SK-N-SH (cell line): ENCODE measurements at regions not wholly inside any gene's neighbourhood (a gene's known extent, or its start where the extent isn't known, plus 50 kb on each side); places are given as distances from the start of the nearest gene placed in this dataset.

ENCODE experiments used
- CTCF ChIA-PET: fragments of 300-600, 350-600 bp; formaldehyde crosslinking; extraction: SDS; loops from one replicate; lab custom pipeline; 2021; lab: Yijun Ruan, JAX
- POLR2A ChIA-PET: fragments of 350-600 bp; sonication (Branson Sonifier 250); formaldehyde crosslinking; extraction: SDS; loops from one replicate; lab custom pipeline; 2020; ENCODE audit warnings: antibody characterized with exemption, inconsistent platforms; lab: Yijun Ruan, JAX
- DNase-seq: peaks from one replicate; pipeline ENCODE4 v3.0.0; 2012
- H2AFZ ChIP-seq: fragments of 200-600 bp; sonication (generic); 2 replicates; pipeline ENCODE4 v1.8.1; 2016; ENCODE audit warnings: antibody characterized with exemption, mild to moderate bottlenecking, low read depth
- H3F3A ChIP-seq: fragments of 200-600 bp; sonication (generic); replicated peaks from 2 replicates; pipeline ENCODE3; 2016; ENCODE audit warnings: antibody characterized with exemption, mild to moderate bottlenecking; ENCODE audit not compliant: insufficient read depth
- H3K27ac ChIP-seq, 2 experiments: fragments of 200-500 bp in 1 of 2; fragments of 200-600 bp in 1 of 2; sonication (Bioruptor generic) in 1 of 2; sonication (generic), shearing (Covaris generic) in 1 of 2; 2 replicates each; pipeline versions ENCODE4 v1.5.1 to v1.6.1; 2014 to 2016; ENCODE audit warnings: low read depth in 2 of 2, inconsistent platforms in 1 of 2, low read length in 1 of 2, mild to moderate bottlenecking in 1 of 2, mixed read lengths in 1 of 2
- H3K27me3 ChIP-seq: fragments of 200-600 bp; sonication (generic), shearing (Covaris generic); 2 replicates; pipeline ENCODE4 v1.6.1; 2016; ENCODE audit warnings: mixed run types; ENCODE audit not compliant: insufficient read depth
- H3K36me3 ChIP-seq, 2 experiments: fragments of 200-500 bp in 1 of 2; fragments of 200-600 bp in 1 of 2; sonication (Bioruptor generic) in 1 of 2; sonication (generic) in 1 of 2; replicated peaks in 1 of 2; 2 replicates each; pipeline versions ENCODE3 to v1.5.1; 2014 to 2016; ENCODE audit warnings: low read length in 1 of 2, mild to moderate bottlenecking in 1 of 2; ENCODE audit not compliant: insufficient read depth in 2 of 2, control insufficient read depth in 1 of 2
- H3K4me1 ChIP-seq, 2 experiments: fragments of 200-500 bp in 1 of 2; fragments of 200-600 bp in 1 of 2; sonication (Bioruptor generic) in 1 of 2; sonication (generic), shearing (Covaris generic) in 1 of 2; 2 replicates each; pipeline versions ENCODE4 v1.5.1 to v1.6.1; 2014 to 2016; ENCODE audit warnings: low read depth in 1 of 2, low read length in 1 of 2, mixed run types in 1 of 2; ENCODE audit not compliant: insufficient read depth in 2 of 2, control insufficient read depth in 1 of 2
- H3K4me2 ChIP-seq: fragments of 200-600 bp; sonication (generic), shearing (Covaris generic); 2 replicates; pipeline ENCODE4 v1.6.1; 2017; ENCODE audit warnings: mixed run types
- H3K4me3 ChIP-seq, 2 experiments: fragments of 200-500 bp in 1 of 2; fragments of 200-600 bp in 1 of 2; sonication (Bioruptor generic) in 1 of 2; sonication (generic), shearing (Covaris generic) in 1 of 2; 2 replicates each; pipeline versions ENCODE4 v1.5.1 to v1.8.1; 2014 to 2016; ENCODE audit warnings: low read depth in 2 of 2, inconsistent platforms in 1 of 2, low read length in 1 of 2, mild to moderate bottlenecking in 1 of 2, mixed read lengths in 1 of 2, moderate library complexity in 1 of 2
- H3K79me2 ChIP-seq: fragments of 200-600 bp; sonication (generic); 2 replicates; pipeline ENCODE4 v1.8.1; 2017; ENCODE audit warnings: mild to moderate bottlenecking; ENCODE audit not compliant: insufficient read depth
- H3K9ac ChIP-seq: fragments of 200-600 bp; sonication (generic); 2 replicates; pipeline ENCODE4 v1.6.1; 2017; ENCODE audit warnings: mixed run types
- H3K9me2 ChIP-seq: fragments of 200-600 bp; sonication (generic); 2 replicates; pipeline ENCODE4 v1.6.1; 2017; ENCODE audit warnings: mixed run types
- H3K9me3 ChIP-seq: fragments of 200-600 bp; sonication (generic); 2 replicates; pipeline ENCODE4 v1.6.1; 2017; ENCODE audit warnings: mixed run types, mild to moderate bottlenecking, moderate library complexity
- H4K20me1 ChIP-seq: fragments of 200-600 bp; sonication (generic); 2 replicates; pipeline ENCODE4 v1.6.1; 2017; ENCODE audit warnings: mild to moderate bottlenecking, mixed run types; ENCODE audit not compliant: insufficient read depth
- CHD2 ChIP-seq: fragments of 150-350 bp; IDR thresholded peaks from 2 replicates; pipeline ENCODE4 v1.6.1; 2018; ENCODE audit warnings: low read length; ENCODE audit not compliant: partially characterized antibody
- ELF1 ChIP-seq: IDR thresholded peaks from 2 replicates; pipeline ENCODE4 v1.4.0; 2012
- EP300 ChIP-seq, 2 experiments: IDR thresholded peaks; 2 replicates each; pipeline versions ENCODE4 v1.4.0 to v1.6.1; 2012; ENCODE audit warnings: borderline replicate concordance in 1 of 2, low read depth in 1 of 2, low read length in 1 of 2
- FOSL2 ChIP-seq: IDR thresholded peaks from 2 replicates; pipeline ENCODE4 v1.4.0; 2012; ENCODE audit warnings: low read depth, mild to moderate bottlenecking, moderate library complexity, borderline replicate concordance
- FOXJ3 ChIP-seq: sonication (generic); formaldehyde crosslinking; IDR thresholded peaks from 2 replicates; pipeline ENCODE4 v1.5.1; 2020; ENCODE audit warnings: mild to moderate bottlenecking, missing genetic modification reagents
- FOXM1 ChIP-seq: IDR thresholded peaks from 2 replicates; pipeline ENCODE4 v1.4.0; 2012; ENCODE audit warnings: low read depth, mild to moderate bottlenecking
- GATA2 ChIP-seq: sonication (generic); formaldehyde crosslinking; IDR thresholded peaks from 2 replicates; pipeline ENCODE4 v1.5.0; 2020; ENCODE audit warnings: mild to moderate bottlenecking, missing genetic modification reagents
- JUND ChIP-seq: IDR thresholded peaks from 2 replicates; pipeline ENCODE4 v1.4.0; 2012
- MEF2A ChIP-seq: IDR thresholded peaks from 2 replicates; pipeline ENCODE4 v1.4.0; 2012; ENCODE audit warnings: low read depth, borderline replicate concordance
- MXI1 ChIP-seq: IDR thresholded peaks from 2 replicates; pipeline ENCODE4 v1.6.1; 2012; ENCODE audit warnings: mild to moderate bottlenecking, low read depth, low read length, improper control_type of control experiment
- POLR2AphosphoS5 ChIP-seq: IDR thresholded peaks from 2 replicates; pipeline ENCODE4 v1.6.1; 2012; ENCODE audit warnings: low read depth, low read length
- RFX5 ChIP-seq: IDR thresholded peaks from 2 replicates; pipeline ENCODE4 v1.6.1; 2012; ENCODE audit warnings: mild to moderate bottlenecking, improper control_type of control experiment, low read length
- SMC3 ChIP-seq: IDR thresholded peaks from 2 replicates; pipeline ENCODE4 v1.6.1; 2012; ENCODE audit warnings: low read depth, low read length, improper control_type of control experiment
- TCF12 ChIP-seq: IDR thresholded peaks from 2 replicates; pipeline ENCODE4 v1.4.0; 2012
- WGBS: methylation state at CpG from one replicate; pipeline ENCODE4 v1.1.6; 2017; ENCODE audit warnings: low lambda C conversion rate; 5-methylcytosine and 5-hydroxymethylcytosine counted together
- TF ChIP-seq, protein P1 (sequence below): IDR thresholded peaks from 2 replicates; pipeline ENCODE4 v1.6.1; 2012; ENCODE audit warnings: mild to moderate bottlenecking, low read depth, low read length, moderate library complexity
- TF ChIP-seq, protein P2 (sequence below): IDR thresholded peaks from 2 replicates; pipeline ENCODE4 v1.4.0; 2012; ENCODE audit warnings: low read depth
- TF ChIP-seq, protein P3 (sequence below): IDR thresholded peaks from 2 replicates; pipeline ENCODE4 v1.4.0; 2012; ENCODE audit warnings: low read depth, borderline replicate concordance
- TF ChIP-seq, protein P4 (sequence below): IDR thresholded peaks from 2 replicates; pipeline ENCODE4; 2012

DNA sequence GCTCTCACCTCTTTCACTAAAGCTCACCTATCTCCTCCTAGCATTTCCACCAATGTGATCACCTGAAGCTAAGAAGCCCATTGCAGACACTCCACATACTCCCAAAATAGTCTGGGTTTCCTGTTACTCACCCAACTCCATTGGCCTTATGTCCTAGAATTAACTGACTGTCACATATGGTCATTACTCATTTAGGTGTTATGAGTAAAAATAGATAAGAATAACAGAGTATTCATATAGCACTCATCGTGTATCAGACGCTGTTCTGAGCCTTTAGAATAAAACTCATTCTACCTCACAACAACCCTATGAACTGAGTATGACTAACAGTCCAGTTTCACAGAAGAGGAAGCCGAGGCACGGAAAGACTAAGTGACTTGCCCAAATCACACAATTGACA is 174.2 kb upstream of the NPVF start:
- Histone ChIP-seq H3K9me3 (no peaks in the 10 kb centered on the region), H3K79me2 (no peaks in the 10 kb centered on the region), H4K20me1 (no peaks in the 10 kb centered on the region), H3K4me3 (no peak overlapping the region), H3K36me3 (no peaks in the 10 kb centered on the region), H3K27me3 (no peaks in the 10 kb centered on the region), H3K9me2 (no peaks in the 10 kb centered on the region), H3K4me2 (no peak overlapping the region), H2AFZ (no peak overlapping the region), H3K4me1 (peaks cover 0 to 9% of the 10 kb centered on the region in 2 experiments; a peak in 2 of 4 replicates), H3K9ac (no peak overlapping the region), H3F3A (no peaks in the 10 kb centered on the region), H3K27ac (no peak overlapping the region)
- POLR2A ChIA-PET, result no interaction called here
- 47% methylated on average over 4 of the region's 4 CpGs for WGBS
- CTCF ChIA-PET, result interaction anchor here (0.7 to 25.0 kb wide), 6 partner anchors 11 to 452 kb away, joined by 3 to 766 read pairs (median 6); no protein-coding TSS in a partner anchor
- DNase-seq, result no peak
- TF ChIP-seq MEF2A (no peak), FOXM1 (no peak), JUND (no peak), FOSL2 (no peak)
- TF ChIP-seq, protein P1, sequence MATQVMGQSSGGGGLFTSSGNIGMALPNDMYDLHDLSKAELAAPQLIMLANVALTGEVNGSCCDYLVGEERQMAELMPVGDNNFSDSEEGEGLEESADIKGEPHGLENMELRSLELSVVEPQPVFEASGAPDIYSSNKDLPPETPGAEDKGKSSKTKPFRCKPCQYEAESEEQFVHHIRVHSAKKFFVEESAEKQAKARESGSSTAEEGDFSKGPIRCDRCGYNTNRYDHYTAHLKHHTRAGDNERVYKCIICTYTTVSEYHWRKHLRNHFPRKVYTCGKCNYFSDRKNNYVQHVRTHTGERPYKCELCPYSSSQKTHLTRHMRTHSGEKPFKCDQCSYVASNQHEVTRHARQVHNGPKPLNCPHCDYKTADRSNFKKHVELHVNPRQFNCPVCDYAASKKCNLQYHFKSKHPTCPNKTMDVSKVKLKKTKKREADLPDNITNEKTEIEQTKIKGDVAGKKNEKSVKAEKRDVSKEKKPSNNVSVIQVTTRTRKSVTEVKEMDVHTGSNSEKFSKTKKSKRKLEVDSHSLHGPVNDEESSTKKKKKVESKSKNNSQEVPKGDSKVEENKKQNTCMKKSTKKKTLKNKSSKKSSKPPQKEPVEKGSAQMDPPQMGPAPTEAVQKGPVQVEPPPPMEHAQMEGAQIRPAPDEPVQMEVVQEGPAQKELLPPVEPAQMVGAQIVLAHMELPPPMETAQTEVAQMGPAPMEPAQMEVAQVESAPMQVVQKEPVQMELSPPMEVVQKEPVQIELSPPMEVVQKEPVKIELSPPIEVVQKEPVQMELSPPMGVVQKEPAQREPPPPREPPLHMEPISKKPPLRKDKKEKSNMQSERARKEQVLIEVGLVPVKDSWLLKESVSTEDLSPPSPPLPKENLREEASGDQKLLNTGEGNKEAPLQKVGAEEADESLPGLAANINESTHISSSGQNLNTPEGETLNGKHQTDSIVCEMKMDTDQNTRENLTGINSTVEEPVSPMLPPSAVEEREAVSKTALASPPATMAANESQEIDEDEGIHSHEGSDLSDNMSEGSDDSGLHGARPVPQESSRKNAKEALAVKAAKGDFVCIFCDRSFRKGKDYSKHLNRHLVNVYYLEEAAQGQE, result no peak
- TF ChIP-seq, protein P2, sequence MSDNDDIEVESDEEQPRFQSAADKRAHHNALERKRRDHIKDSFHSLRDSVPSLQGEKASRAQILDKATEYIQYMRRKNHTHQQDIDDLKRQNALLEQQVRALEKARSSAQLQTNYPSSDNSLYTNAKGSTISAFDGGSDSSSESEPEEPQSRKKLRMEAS, result no peak

DNA sequence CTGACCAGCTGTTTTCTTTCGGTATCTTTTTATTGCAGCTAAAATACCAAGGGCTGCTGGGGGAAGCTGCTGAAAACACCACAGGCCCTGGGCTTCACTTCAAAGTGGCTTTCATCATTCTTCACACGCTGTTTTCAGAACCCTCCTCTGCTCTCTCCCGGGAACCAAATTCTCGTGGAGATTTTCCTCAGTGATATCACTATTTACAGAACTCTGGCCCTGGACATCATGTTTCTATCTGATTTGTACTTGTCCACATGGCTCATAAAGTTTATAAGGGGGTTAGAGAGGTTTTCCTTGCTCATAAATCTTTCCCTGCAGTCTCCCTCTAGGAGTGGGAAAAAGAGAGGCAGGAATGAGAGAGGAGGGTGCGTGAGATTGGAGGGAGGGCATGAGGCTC is 177.4 kb upstream of the NPVF start:
- no peak for DNase-seq
- POLR2A ChIA-PET, result no interaction called here
- 30% methylated on average over 5 of the region's 5 CpGs for WGBS
- H2AFZ ChIP-seq, result no peak overlapping the region
- no peaks in the 10 kb centered on the region for H4K20me1 ChIP-seq
- no peaks in the 10 kb centered on the region for H3K27me3 ChIP-seq
- H3K4me2 ChIP-seq, result no peak overlapping the region
- H3K36me3 ChIP-seq, result no peaks in the 10 kb centered on the region
- no peaks in the 10 kb centered on the region for H3K9me3 ChIP-seq
- no peaks in the 10 kb centered on the region for H3K9me2 ChIP-seq
- no peaks in the 10 kb centered on the region; a peak in 1 of 4 replicates for H3K4me1 ChIP-seq
- no peak overlapping the region for H3K27ac ChIP-seq
- no peaks in the 10 kb centered on the region for H3K79me2 ChIP-seq
- no peak overlapping the region for H3K9ac ChIP-seq
- no peaks in the 10 kb centered on the region for H3F3A ChIP-seq
- CTCF ChIA-PET, result interaction anchor here (0.6 to 25.0 kb wide), 3 partner anchors 14 to 161 kb away, joined by 3 to 766 read pairs (median 7); no protein-coding TSS in a partner anchor
- no peak overlapping the region for H3K4me3 ChIP-seq
- TF ChIP-seq, protein P3, sequence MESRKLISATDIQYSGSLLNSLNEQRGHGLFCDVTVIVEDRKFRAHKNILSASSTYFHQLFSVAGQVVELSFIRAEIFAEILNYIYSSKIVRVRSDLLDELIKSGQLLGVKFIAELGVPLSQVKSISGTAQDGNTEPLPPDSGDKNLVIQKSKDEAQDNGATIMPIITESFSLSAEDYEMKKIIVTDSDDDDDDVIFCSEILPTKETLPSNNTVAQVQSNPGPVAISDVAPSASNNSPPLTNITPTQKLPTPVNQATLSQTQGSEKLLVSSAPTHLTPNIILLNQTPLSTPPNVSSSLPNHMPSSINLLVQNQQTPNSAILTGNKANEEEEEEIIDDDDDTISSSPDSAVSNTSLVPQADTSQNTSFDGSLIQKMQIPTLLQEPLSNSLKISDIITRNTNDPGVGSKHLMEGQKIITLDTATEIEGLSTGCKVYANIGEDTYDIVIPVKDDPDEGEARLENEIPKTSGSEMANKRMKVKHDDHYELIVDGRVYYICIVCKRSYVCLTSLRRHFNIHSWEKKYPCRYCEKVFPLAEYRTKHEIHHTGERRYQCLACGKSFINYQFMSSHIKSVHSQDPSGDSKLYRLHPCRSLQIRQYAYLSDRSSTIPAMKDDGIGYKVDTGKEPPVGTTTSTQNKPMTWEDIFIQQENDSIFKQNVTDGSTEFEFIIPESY, result no peak
- TF ChIP-seq, protein P1, result no peak
- TF ChIP-seq ELF1, result no peak
- no peak for TF ChIP-seq TCF12
- no peak for TF ChIP-seq FOSL2
- no peak for TF ChIP-seq POLR2AphosphoS5
- TF ChIP-seq SMC3, result no peak
- TF ChIP-seq CHD2, result no peak
- TF ChIP-seq, protein P4, sequence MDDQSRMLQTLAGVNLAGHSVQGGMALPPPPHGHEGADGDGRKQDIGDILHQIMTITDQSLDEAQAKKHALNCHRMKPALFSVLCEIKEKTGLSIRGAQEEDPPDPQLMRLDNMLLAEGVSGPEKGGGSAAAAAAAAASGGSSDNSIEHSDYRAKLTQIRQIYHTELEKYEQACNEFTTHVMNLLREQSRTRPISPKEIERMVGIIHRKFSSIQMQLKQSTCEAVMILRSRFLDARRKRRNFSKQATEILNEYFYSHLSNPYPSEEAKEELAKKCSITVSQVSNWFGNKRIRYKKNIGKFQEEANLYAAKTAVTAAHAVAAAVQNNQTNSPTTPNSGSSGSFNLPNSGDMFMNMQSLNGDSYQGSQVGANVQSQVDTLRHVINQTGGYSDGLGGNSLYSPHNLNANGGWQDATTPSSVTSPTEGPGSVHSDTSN, result no peak
- TF ChIP-seq GATA2 (CRISPR knock-in tag), result no peak
- TF ChIP-seq FOXJ3 (CRISPR knock-in tag), result no peak
- TF ChIP-seq EP300 (IDR thresholded peaks at IDR 0.05; ENCODE audit: borderline replicate concordance in 1 of 2, low read depth in 1 of 2, low read length in 1 of 2), result no peak
- TF ChIP-seq RFX5, result no peak
- TF ChIP-seq MXI1, result no peak
- no peak for TF ChIP-seq JUND
